ENCODE measurements at regions not wholly inside any gene's neighbourhood (a gene's known extent, or its start where the extent isn't known, plus 50 kb on each side); places are given as distances from the start of the nearest gene placed in this dataset.

DNA sequence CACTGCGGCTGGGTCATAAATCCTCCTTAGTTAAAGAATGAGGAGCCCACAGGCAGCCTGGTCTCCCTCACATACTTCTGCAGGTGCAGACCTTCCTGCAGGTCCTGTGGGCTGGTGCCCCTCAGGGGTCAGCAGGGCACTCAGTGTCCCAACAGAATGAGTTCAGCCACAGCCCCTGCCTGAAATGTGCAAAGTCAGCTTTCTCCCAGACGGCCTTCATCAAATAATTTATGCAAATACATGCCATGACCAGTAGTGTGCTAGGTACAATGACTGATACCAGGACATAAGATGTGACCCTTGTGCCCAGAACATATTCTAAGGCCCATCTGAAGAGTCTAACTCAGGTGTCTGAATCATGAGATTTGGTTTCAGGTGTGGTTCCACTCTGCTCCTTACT is 703.4 kb downstream of the TBC1D22A start:
- TF ChIP-seq CTCF (IDR thresholded peaks at IDR 0.05; ENCODE audit: insufficient read depth, low read length) = no peak
- TF ChIP-seq GABPA (IDR thresholded peaks at IDR 0.05; ENCODE audit: low read depth) = no peak
- TF ChIP-seq SPI1 (IDR thresholded peaks at IDR 0.05; ENCODE audit: borderline replicate concordance, low read depth) = no peak
- no peak for TF ChIP-seq POLR2AphosphoS5 (IDR thresholded peaks at IDR 0.05; ENCODE audit: low read depth)

Data from HL-60 (cell line).